CD4-positive, CD25-positive, alpha-beta regulatory T cell (primary cell): ENCODE measurements at regions not wholly inside any gene's neighbourhood (a gene's known extent, or its start where the extent isn't known, plus 50 kb on each side); places are given as distances from the start of the nearest gene placed in this dataset.
"Not testable (repeated sequence)": the region's sequence is repeated elsewhere in the genome, so short reads cannot be mapped to it uniquely, and the experiment has no call there.

Experiments
- ATAC-seq, 2 donors: fragments of 150-1000 bp; cut with Tn5 transposase; one replicate each; pipeline ENCODE4 v1.10.0; 2021; ENCODE audit warnings: low read depth in 2 of 2, moderate number of reproducible peaks in 2 of 2, moderate library complexity in 1 of 2
- DNase-seq, 3 donors: peaks; one replicate each; pipeline versions ENCODE4 v3.0.0 to v3.0.0-alpha.2; 2012 to 2022; ENCODE audit warnings: mixed read lengths in 1 of 3
- H3K27ac ChIP-seq: one replicate; pipeline ENCODE4 v1.7.0; 2013; ENCODE audit warnings: mild to moderate bottlenecking, low read length; ENCODE audit not compliant: insufficient read depth, poor library complexity, severe bottlenecking
- H3K27me3 ChIP-seq: one replicate; pipeline ENCODE4 v1.7.0; 2013; ENCODE audit warnings: low read length; ENCODE audit not compliant: control insufficient read depth, insufficient read depth
- H3K36me3 ChIP-seq: one replicate; pipeline ENCODE4 v1.7.0; 2013; ENCODE audit warnings: mild to moderate bottlenecking, low read length, moderate library complexity; ENCODE audit not compliant: control insufficient read depth, insufficient read depth
- H3K4me1 ChIP-seq: 2 replicates; pipeline ENCODE4 v1.7.0; 2013; ENCODE audit warnings: mild to moderate bottlenecking, low read length; ENCODE audit not compliant: insufficient read depth, control insufficient read depth, poor library complexity, severe bottlenecking
- H3K4me3 ChIP-seq: one replicate; pipeline ENCODE4 v1.7.0; 2013; ENCODE audit warnings: low read depth, mild to moderate bottlenecking, low read length, moderate library complexity
- H3K9me3 ChIP-seq, 2 experiments: 1 replicate in 1 of 2; 2 replicates in 1 of 2; pipeline ENCODE4 v1.7.0; 2013; ENCODE audit warnings: low read length in 2 of 2, mild to moderate bottlenecking in 1 of 2, moderate library complexity in 1 of 2; ENCODE audit not compliant: control insufficient read depth in 2 of 2
- H3K27ac Mint-ChIP-seq, 3 donors: one replicate each; pipeline ENCODE4 v1.8.0; 2020 to 2022; ENCODE audit warnings: mild to moderate bottlenecking in 3 of 3, mixed read lengths in 3 of 3, moderate library complexity in 2 of 3
- H3K27me3 Mint-ChIP-seq: one replicate; pipeline ENCODE4 v1.8.0; 2022; ENCODE audit warnings: mild to moderate bottlenecking, mixed read lengths
- H3K36me3 Mint-ChIP-seq: one replicate; pipeline ENCODE4 v1.8.0; 2020; ENCODE audit warnings: mixed read lengths
- H3K4me1 Mint-ChIP-seq, 4 donors: one replicate each; pipeline ENCODE4 v1.8.0; 2020 to 2022; ENCODE audit warnings: mixed read lengths in 4 of 4, mild to moderate bottlenecking in 1 of 4
- H3K4me3 Mint-ChIP-seq, 4 donors: one replicate each; pipeline ENCODE4 v1.8.0; 2020 to 2022; ENCODE audit warnings: mild to moderate bottlenecking in 4 of 4, mixed read lengths in 4 of 4, moderate library complexity in 3 of 4
- H3K9me3 Mint-ChIP-seq, 7 donors: one replicate each; pipeline ENCODE4 v1.8.0; 2020 to 2022; ENCODE audit warnings: mixed read lengths in 7 of 7, mild to moderate bottlenecking in 3 of 7, moderate library complexity in 2 of 7

DNA sequence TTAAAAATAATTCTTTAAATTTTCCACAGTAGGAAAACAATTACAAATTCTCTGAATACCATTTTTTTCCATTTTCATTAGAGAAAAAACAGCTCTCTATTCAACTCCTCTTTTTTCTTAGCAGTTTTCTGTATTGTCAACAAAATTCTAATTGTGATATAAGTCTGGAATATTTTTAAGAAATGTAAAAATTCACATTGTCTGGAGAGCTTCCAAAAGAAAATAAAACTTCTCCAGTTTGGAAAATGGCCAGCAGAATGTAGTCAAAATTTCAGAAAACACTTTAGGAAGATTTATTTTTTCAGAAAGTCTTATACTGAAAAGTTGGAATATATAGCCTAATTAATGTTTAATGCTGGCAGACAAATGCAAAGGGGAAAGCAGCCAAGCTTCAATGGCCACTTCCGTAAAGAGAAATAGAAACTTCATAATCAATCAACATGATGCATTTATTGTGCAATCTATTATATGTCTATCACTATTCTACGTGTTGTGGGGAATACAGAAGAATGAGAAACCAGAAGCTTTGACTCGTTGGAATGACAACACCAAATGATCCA lies 733.2 kb upstream of the PKDCC start:
- H3K27me3 ChIP-seq, result no peaks in the 10 kb centered on the region
- no peak overlapping the region for H3K4me3 ChIP-seq
- no peaks in the 10 kb centered on the region for H3K36me3 Mint-ChIP-seq
- no peak for DNase-seq
- H3K4me1 Mint-ChIP-seq, result no peaks in the 10 kb centered on the region
- no peaks in the 10 kb centered on the region for H3K4me1 ChIP-seq
- H3K4me3 Mint-ChIP-seq, result no peak overlapping the region
- peaks cover 0 to 3% (median 1%) of the 10 kb centered on the region in 7 donors for H3K9me3 Mint-ChIP-seq
- H3K9me3 ChIP-seq, result no peaks in the 10 kb centered on the region
- no peak overlapping the region for H3K27ac ChIP-seq
- no peak overlapping the region for H3K27ac Mint-ChIP-seq
- no peaks in the 10 kb centered on the region for H3K27me3 Mint-ChIP-seq
- no peak for ATAC-seq
- H3K36me3 ChIP-seq, result no peaks in the 10 kb centered on the region

DNA sequence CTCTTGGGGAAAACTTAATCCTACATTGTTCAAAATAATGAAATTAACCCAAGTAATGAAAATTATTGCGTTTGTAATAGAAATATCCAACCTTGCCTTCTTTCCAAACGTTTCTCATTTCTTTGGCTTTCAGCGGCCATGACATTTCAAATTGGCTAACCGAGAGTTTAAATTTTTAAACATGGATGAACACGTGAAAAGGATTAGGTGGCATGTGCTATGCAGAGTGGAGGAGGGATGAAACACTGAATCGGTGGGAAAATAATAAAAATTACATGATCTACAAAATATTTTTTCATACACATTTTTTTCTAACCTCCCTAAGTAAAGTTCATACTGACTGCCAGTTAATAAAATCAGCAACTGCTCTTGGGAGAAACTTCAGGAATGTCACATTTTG lies 728.4 kb upstream of the PKDCC start:
- H3K36me3 Mint-ChIP-seq, result no peaks in the 10 kb centered on the region
- H3K27me3 ChIP-seq, result no peaks in the 10 kb centered on the region
- no peak overlapping the region for H3K4me3 ChIP-seq
- H3K4me3 Mint-ChIP-seq, result no peak overlapping the region
- H3K27ac ChIP-seq, result no peak overlapping the region
- no peaks in the 10 kb centered on the region for H3K36me3 ChIP-seq
- no peaks in the 10 kb centered on the region for H3K9me3 ChIP-seq
- no peaks in the 10 kb centered on the region for H3K4me1 ChIP-seq
- H3K27ac Mint-ChIP-seq, result no peak overlapping the region
- peaks cover 0 to 2% (median 0%) of the 10 kb centered on the region in 7 donors for H3K9me3 Mint-ChIP-seq
- H3K27me3 Mint-ChIP-seq, result no peaks in the 10 kb centered on the region
- DNase-seq (no peak), ATAC-seq (no peak)
- no peaks in the 10 kb centered on the region for H3K4me1 Mint-ChIP-seq

DNA sequence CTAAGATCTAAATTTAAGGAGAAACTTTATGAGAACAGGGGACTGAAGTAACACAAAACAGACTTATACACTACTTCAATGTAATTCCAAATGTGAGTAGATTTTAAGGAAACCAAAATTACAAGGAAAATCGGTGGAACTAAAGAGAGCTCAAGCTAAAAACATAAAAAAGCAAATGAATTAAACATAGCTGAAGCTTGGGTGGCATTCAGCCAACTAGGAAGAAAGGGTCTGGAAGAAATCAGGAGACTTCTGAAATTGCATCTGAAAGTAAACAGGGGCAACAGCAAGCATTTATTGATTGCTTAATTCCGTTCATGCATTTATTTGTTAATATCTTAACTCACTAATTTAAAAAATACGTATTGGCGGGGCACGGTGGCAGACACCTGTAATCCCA lies 727.3 kb upstream of the PKDCC start:
- H3K27me3 Mint-ChIP-seq, result no peaks in the 10 kb centered on the region
- Histone ChIP-seq H3K4me3 (no peak overlapping the region), H3K4me1 (no peaks in the 10 kb centered on the region), H3K36me3 (no peaks in the 10 kb centered on the region), H3K27ac (no peak overlapping the region), H3K9me3 (no peaks in the 10 kb centered on the region), H3K27me3 (no peaks in the 10 kb centered on the region)
- no peaks in the 10 kb centered on the region for H3K36me3 Mint-ChIP-seq
- no peak for DNase-seq
- H3K4me1 Mint-ChIP-seq, result no peaks in the 10 kb centered on the region
- no peak for ATAC-seq
- H3K4me3 Mint-ChIP-seq, result no peak overlapping the region
- H3K27ac Mint-ChIP-seq, result no peak overlapping the region
- peaks cover 0 to 2% (median 0%) of the 10 kb centered on the region in 7 donors for H3K9me3 Mint-ChIP-seq

DNA sequence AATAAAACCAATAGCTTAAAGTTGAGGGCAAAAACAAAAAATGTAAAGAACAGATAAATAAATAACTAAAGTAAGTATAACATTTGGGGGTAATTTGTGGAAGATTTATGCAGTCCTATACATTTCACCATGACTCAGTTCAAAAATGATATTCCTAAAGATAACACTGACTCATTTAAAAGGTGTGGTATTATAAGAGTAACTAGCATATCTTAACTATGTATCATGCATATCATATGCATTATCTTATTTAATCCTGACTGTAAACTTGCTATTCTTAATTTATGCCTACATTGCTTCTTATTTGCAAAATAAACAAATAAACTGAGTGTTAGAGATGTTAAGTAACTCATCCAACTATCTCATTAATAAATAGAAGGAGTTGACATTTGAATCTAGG lies 726.5 kb upstream of the PKDCC start:
- Histone ChIP-seq H3K4me3 (no peak overlapping the region), H3K27ac (no peak overlapping the region), H3K4me1 (no peaks in the 10 kb centered on the region), H3K27me3 (no peaks in the 10 kb centered on the region), H3K9me3 (no peaks in the 10 kb centered on the region), H3K36me3 (no peaks in the 10 kb centered on the region)
- Mint-ChIP-seq H3K27ac (no peak overlapping the region), H3K36me3 (no peaks in the 10 kb centered on the region), H3K4me1 (no peaks in the 10 kb centered on the region), H3K9me3 (peaks cover 0 to 1% (median 0%) of the 10 kb centered on the region in 7 donors), H3K4me3 (no peak overlapping the region), H3K27me3 (no peaks in the 10 kb centered on the region)
- DNase-seq (no peak), ATAC-seq (no peak)

DNA sequence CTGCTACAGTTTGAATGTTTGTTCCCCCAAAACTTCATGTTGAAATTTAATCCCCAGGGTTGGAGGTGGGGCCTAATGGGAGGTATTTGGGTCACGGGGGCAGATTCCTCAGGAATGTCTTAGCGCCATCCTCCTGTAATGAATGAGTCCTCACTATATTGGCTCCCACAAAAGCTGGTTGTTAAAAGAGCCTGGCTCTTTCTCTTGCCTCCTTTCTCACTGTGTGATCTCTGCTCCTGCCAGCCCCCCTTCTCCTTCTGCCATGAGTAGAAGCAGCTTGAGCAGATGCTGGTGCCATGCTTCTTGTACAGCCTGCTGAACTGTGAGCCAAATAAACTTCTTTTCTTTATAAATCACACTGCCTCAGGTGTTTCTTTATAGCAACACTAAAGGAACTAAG lies 721.0 kb upstream of the PKDCC start:
- Mint-ChIP-seq H3K36me3 (no peaks in the 10 kb centered on the region), H3K4me1 (no peaks in the 10 kb centered on the region), H3K4me3 (no peak overlapping the region), H3K27me3 (no peaks in the 10 kb centered on the region), H3K27ac (no peak overlapping the region), H3K9me3 (peaks cover 0 to 1% (median 0%) of the 10 kb centered on the region in 7 donors)
- Histone ChIP-seq H3K27me3 (no peaks in the 10 kb centered on the region), H3K4me3 (no peak overlapping the region), H3K4me1 (no peaks in the 10 kb centered on the region), H3K9me3 (no peaks in the 10 kb centered on the region), H3K27ac (no peak overlapping the region), H3K36me3 (no peaks in the 10 kb centered on the region)
- DNase-seq, result no peak
- ATAC-seq, result no peak

DNA sequence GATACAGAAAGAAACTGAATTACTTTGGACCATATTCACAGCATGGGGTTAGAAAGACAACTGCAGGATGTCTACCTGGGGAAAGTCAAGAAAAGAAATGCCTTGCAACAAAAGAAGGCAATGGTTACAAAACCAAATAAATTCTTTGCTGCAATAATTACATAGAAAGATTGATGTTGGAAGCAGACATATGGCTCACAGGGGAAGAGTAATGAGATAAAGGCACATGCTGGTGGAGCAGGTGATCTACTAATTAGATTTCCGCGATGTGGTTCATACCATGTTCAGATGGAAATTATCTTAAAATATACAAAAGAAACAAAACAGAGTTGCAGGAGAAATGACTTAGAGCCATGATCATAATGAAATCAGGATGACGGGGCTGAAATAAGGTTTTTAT lies 718.8 kb upstream of the PKDCC start:
- Histone ChIP-seq H3K36me3 (no peaks in the 10 kb centered on the region), H3K27ac (no peak overlapping the region), H3K4me3 (no peak overlapping the region), H3K4me1 (no peaks in the 10 kb centered on the region), H3K9me3 (no peaks in the 10 kb centered on the region), H3K27me3 (no peaks in the 10 kb centered on the region)
- no peaks in the 10 kb centered on the region for H3K4me1 Mint-ChIP-seq
- H3K9me3 Mint-ChIP-seq, result peaks cover 0 to 5% (median 0%) of the 10 kb centered on the region in 7 donors
- H3K4me3 Mint-ChIP-seq, result no peak overlapping the region
- DNase-seq (no peak), ATAC-seq (no peak)
- no peaks in the 10 kb centered on the region for H3K36me3 Mint-ChIP-seq
- no peak overlapping the region for H3K27ac Mint-ChIP-seq
- no peaks in the 10 kb centered on the region for H3K27me3 Mint-ChIP-seq

DNA sequence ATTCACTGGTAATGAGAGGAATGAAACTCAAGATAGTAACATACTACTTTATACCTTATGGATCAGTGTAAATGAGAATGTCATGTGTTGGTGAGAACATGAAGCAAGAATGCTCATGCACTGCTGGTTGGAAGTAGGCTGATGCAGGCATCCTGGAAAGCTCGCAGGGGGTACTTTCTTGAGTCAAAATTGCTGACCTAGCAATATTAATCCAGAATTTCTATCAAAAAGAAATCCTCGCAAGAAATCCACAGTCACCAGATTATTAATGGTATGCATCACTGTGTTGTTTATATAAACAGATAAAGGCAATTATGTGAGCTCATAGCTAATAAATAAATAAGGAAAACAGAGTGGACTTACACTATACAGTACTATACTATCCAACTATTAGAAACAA lies 713.7 kb upstream of the PKDCC start:
- Mint-ChIP-seq H3K4me1 (no peaks in the 10 kb centered on the region), H3K9me3 (peaks cover 0 to 5% (median 2%) of the 10 kb centered on the region in 7 donors), H3K27me3 (no peaks in the 10 kb centered on the region), H3K27ac (no peak overlapping the region), H3K36me3 (no peaks in the 10 kb centered on the region), H3K4me3 (no peak overlapping the region)
- no peaks in the 10 kb centered on the region for H3K4me1 ChIP-seq
- H3K4me3 ChIP-seq, result no peak overlapping the region
- no peak for DNase-seq
- no peaks in the 10 kb centered on the region for H3K27me3 ChIP-seq
- H3K36me3 ChIP-seq, result no peaks in the 10 kb centered on the region
- no peak overlapping the region for H3K27ac ChIP-seq
- H3K9me3 ChIP-seq, result no peaks in the 10 kb centered on the region
- no peak for ATAC-seq

DNA sequence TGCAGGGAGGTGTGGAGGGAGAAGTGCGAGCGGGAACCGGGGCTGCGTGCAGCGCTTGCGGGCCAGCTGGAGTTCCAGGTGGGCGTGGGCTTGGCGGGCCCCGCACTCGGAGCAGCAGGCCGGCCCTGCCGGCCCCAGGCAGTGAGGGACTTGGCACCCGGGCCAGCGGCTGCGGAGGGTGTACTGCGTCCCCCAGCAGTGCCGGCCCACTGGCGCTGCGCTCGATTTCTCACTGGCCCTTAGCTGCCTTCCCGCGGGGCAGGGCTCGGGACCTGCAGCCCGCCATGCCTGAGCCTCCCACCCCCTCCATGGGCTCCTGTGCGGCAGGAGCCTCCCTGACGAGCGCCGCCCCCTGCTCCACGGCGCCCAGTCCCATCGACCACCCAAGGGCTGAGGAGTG lies 712.2 kb upstream of the PKDCC start:
- not testable (repeated sequence) for H3K4me3 ChIP-seq, H3K4me1 Mint-ChIP-seq, H3K27me3 ChIP-seq, H3K9me3 Mint-ChIP-seq, H3K27ac ChIP-seq, H3K27ac Mint-ChIP-seq, H3K4me3 Mint-ChIP-seq, H3K4me1 ChIP-seq, DNase-seq, ATAC-seq, H3K36me3 Mint-ChIP-seq, H3K9me3 ChIP-seq, H3K27me3 Mint-ChIP-seq, H3K36me3 ChIP-seq
